ENCODE measurements at regions not wholly inside any gene's neighbourhood (a gene's known extent, or its start where the extent isn't known, plus 50 kb on each side); places are given as distances from the start of the nearest gene placed in this dataset.

DNA sequence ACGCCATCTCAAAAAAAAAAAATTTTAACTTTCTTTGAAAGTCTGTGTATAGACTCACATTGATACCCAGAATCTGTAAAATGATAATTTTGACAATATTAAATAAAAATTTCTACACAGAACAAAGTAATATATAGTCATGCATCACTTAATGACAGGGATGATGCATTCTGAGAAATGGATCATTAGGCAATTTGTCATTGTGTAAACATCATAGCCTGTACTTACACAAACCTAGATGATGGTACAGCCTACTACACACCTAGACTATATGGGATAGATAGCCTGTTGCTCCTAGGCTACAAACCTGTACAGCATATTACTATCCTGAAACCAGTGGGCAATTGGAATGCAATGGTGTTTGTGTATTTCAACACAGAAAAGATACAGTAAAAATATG lies 107.7 kb downstream of the BLTP1 start:
- TF ChIP-seq, protein P1, sequence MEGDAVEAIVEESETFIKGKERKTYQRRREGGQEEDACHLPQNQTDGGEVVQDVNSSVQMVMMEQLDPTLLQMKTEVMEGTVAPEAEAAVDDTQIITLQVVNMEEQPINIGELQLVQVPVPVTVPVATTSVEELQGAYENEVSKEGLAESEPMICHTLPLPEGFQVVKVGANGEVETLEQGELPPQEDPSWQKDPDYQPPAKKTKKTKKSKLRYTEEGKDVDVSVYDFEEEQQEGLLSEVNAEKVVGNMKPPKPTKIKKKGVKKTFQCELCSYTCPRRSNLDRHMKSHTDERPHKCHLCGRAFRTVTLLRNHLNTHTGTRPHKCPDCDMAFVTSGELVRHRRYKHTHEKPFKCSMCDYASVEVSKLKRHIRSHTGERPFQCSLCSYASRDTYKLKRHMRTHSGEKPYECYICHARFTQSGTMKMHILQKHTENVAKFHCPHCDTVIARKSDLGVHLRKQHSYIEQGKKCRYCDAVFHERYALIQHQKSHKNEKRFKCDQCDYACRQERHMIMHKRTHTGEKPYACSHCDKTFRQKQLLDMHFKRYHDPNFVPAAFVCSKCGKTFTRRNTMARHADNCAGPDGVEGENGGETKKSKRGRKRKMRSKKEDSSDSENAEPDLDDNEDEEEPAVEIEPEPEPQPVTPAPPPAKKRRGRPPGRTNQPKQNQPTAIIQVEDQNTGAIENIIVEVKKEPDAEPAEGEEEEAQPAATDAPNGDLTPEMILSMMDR (IDR thresholded peaks at IDR 0.05), result no peak

DNA sequence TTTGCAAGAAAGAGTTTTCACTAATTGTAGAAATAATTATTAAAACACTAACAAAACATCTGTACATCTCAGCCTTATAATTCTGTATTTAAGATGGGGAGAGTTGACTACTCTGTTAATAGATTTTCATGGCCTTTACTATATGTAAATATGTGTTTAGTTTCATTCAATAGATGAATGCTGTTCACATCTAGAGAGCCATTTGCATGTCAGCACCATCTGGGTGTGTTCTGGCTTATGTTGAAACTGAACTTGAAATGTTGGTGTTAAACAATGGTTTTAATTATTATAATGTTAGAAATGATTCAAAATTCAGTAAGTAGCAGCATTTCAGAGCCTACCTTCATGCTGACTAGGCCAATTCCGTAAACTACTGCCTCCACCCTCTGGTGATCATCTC lies 102.5 kb upstream of the ADAD1 start:
- TF ChIP-seq, protein P1 (IDR thresholded peaks at IDR 0.05), result no peak

DNA sequence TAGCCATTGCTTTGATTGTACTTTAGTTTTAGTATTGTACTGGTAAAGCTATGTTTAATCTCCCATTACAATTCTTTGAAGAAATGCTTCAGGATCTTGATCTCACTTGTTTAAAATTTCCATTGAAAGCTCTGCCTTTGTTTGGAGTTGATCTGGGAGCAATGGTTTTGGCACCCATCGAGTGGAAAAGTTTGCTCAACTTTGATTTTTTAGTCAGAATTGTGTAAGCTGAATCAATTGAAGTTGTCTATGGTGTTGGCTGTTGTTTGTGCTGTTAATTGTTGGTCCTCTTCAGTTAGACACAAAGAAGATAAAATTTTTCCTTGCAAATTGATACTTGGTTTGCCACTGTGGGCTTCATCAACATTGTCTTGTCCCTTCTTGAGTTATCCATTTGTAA lies 99.8 kb upstream of the ADAD1 start:
- TF ChIP-seq, protein P1 (IDR thresholded peaks at IDR 0.05), result no peak

DNA sequence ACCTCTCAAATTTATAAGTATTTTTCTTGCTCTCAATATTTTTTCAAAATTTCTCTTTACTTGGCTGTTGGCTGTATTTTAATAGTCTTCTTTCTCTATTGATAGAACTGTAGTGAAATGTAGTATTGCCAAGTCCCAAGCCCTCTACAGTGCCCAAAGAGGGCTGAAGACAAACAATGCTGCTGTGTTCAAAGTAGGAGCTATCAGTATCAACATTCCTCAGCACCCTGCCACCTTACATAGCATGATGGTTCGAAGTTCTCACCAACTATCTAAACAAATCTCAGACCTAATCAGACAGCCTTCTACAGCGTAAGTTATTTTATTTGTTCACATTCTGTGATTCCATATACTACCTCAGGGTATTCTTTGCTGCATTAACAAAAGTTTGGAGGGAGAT lies 99.1 kb upstream of the ADAD1 start:
- TF ChIP-seq, protein P1 (IDR thresholded peaks at IDR 0.05), result no peak

DNA sequence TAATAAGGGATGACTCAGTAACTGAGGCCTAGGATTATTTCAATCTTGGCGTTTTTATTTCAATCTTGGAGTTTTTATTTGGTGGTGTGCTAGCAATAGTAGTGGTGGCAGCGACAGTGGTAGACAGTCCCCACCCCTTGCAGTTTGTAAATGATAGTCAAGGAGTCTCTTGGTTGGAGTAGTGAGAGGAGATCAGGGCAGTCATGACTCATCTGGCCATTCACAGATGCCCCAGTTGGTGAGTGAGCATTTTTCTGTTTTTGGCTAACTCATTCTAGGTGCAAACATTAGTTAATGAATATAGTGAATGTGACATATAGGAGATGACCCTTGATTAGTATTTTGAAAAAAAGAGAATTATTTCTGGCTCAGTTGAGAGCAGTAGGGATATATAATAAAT lies 93.5 kb upstream of the ADAD1 start:
- TF ChIP-seq, protein P1 (IDR thresholded peaks at IDR 0.05), result no peak

DNA sequence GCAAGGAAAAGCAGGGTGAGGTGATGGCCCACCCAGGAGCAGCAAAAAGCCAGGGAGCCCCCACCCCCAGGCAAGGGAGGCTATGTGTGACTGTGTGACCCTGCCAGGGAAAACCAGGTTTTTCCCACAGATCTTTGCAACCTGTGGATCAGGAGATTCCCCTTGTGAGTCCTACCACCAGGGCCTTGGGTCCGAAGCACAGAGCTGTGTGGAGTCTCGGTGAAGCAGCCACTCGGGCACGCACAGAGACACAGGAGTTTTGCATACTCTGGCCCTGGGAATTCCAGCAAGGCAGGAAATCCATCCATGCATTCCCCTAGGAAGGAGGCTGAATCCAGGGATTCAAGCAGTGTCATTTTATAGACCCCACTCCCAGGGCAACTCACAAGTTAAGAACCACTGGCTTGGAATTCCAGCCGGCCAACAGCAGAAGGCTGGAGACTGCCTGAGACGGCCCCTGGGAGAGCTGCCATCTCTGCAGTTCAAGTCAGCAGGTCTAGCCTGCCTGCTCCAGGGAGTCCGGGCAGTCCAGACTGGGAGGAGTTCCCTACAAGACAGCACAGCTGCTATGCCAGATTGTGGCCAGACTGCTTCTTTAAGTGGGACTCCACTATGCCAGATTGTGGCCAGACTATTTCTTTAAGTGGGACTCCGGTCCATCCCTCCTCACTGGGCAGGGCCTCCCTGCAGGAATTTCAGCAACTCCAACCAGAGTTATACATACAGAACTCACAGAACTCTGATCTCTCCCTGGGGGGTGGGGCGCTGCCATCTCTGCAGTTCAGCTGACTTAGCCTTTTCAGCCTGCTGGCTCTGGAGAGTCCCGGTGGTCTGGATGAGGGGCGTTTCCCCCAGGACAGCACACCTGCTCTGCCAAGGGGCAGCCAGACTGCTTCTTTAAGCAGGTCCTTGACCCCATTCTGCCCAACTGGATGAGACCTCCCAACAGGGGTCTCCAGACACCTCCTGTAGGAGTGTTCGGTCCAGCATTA lies 85.1 kb upstream of the ADAD1 start:
- TF ChIP-seq, protein P1 (IDR thresholded peaks at IDR 0.05), result no peak

DNA sequence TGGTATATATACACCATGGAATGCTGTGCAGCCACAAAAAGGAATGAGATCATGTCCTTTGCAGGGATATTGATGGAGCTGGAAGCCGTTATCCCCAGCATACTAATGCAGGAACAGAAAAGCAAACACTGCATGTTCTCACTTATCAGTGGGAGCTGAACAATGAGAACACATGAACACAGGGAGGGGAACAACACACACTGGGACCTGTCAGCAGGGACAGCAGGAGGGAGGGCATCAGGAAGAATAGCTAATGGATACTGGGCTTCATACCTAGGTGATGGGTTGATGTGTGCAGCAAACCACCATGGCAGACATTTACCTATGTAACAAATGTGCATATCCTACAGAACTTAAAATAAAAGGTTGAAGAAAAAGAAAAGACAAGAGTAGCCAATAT lies 81.1 kb upstream of the ADAD1 start:
- TF ChIP-seq, protein P1 (IDR thresholded peaks at IDR 0.05), result no peak
